Right lobe of liver (tissue), 6 donors: ENCODE measurements at regions not wholly inside any gene's neighbourhood (a gene's known extent, or its start where the extent isn't known, plus 50 kb on each side); places are given as distances from the start of the nearest gene placed in this dataset.

Experiments used
- ATAC-seq, 4 donors: fragments of 200-7000 bp; cut with Tn5 transposase; one replicate each; pipeline ENCODE4 v1.9.1; 2020; ENCODE audit warnings: mild to moderate bottlenecking in 4 of 4, moderate library complexity in 4 of 4
- DNase-seq, 3 donors: peaks; one replicate each; pipeline ENCODE4 v3.0.0-alpha.2; 2020
- H3K27ac ChIP-seq, 3 donors: fragments of 200-600 bp; one replicate each; pipeline ENCODE4 v1.8.0; 2022
- H3K27me3 ChIP-seq, 2 donors: fragments of 200-600 bp; one replicate each; pipeline ENCODE4 v1.8.0; 2022
- H3K36me3 ChIP-seq, 4 donors: fragments of 200-600 bp; sonication (generic) in 1 of 4; one replicate each; pipeline versions ENCODE4 v1.5.1 to v1.8.0; 2017 to 2022; ENCODE audit warnings: control low read depth in 1 of 4
- H3K4me1 ChIP-seq, 4 donors: fragments of 200-600 bp; sonication (generic) in 1 of 4; one replicate each; pipeline versions ENCODE4 v1.5.1 to v1.8.0; 2017 to 2022; ENCODE audit warnings: control low read depth in 1 of 4
- H3K4me3 ChIP-seq, 3 donors: fragments of 200-600 bp; one replicate each; pipeline ENCODE4 v1.8.0; 2022
- H3K9me3 ChIP-seq, 4 donors: fragments of 200-600 bp; sonication (generic) in 1 of 4; one replicate each; pipeline versions ENCODE4 v1.5.1 to v1.8.0; 2017 to 2022; ENCODE audit warnings: control low read depth in 1 of 4
- CTCF ChIP-seq, 4 donors: fragments of 200-600 bp in 3 of 4; fragments of 450-650 bp in 1 of 4; IDR thresholded peaks; one replicate each; pipeline versions ENCODE4 v1.5.1 to v1.8.0; 2016 to 2022; ENCODE audit warnings: antibody characterized with exemption in 4 of 4, mild to moderate bottlenecking in 2 of 4
- POLR2A ChIP-seq: fragments of 450-650 bp; IDR thresholded peaks from one replicate; pipeline ENCODE4 v1.6.1; 2017; ENCODE audit warnings: antibody characterized with exemption, mild to moderate bottlenecking
- WGBS: methylation state at CpG from one replicate; pipeline ENCODE4 v1.1.6; 2018; ENCODE audit warnings: low coverage, low lambda C conversion rate; ENCODE audit not compliant: insufficient coverage; ENCODE audit errors: missing lambda C conversion rate; 5-methylcytosine and 5-hydroxymethylcytosine counted together
- intact Hi-C, 2 donors: fragments of 100-400 bp; cut with DNase I; formaldehyde crosslinking; loops; one replicate each; pipeline versions ENCODE4 v1.11.2 to v1.14.1; 2022
- donor health status: DM: no; HTN: yes; CAD: no.
- donor health status: DM: no; HTN: no; CAD: no.
- donor health status: DM: no; HTN: no; CAD: no.
- donor health status: DM: no; HTN: yes; CAD: no.
- donor health status: DM: no; HTN: yes; CAD: no.

- Histone ChIP-seq H3K4me3 (no peak overlapping the region), H3K27ac (no peak overlapping the region), H3K36me3 (no peaks in the 10 kb centered on the region), H3K4me1 (no peaks in the 10 kb centered on the region), H3K9me3 (no peaks in the 10 kb centered on the region), H3K27me3 (no peaks in the 10 kb centered on the region)
- ATAC-seq, result no peak
- DNase-seq, result no peak
- WGBS, result 73% methylated on average over 3 of the region's 3 CpGs
- TF ChIP-seq CTCF (IDR thresholded peaks at IDR 0.05) (no peak), POLR2A (no peak)
- intact Hi-C loops, result no loop called here
Observed at GRCh38 chr2:82344670-82345069, 2040.1 kb upstream of the LRRTM1 start.

- Histone ChIP-seq H3K27ac (no peak overlapping the region), H3K27me3 (no peaks in the 10 kb centered on the region), H3K36me3 (no peaks in the 10 kb centered on the region), H3K9me3 (no peaks in the 10 kb centered on the region), H3K4me1 (no peaks in the 10 kb centered on the region), H3K4me3 (no peak overlapping the region)
- no peak for TF ChIP-seq POLR2A
- no peak for TF ChIP-seq CTCF (IDR thresholded peaks at IDR 0.05)
- intact Hi-C loops, result no loop called here
- WGBS, result 61% methylated on average over 3 of the region's 3 CpGs
- ATAC-seq, result no peak
- DNase-seq, result no peak
Observed at GRCh38 chr2:82342356-82342755, 2037.8 kb upstream of the LRRTM1 start.

- intact Hi-C loops, result no loop called here
- Histone ChIP-seq H3K4me3 (no peak overlapping the region), H3K4me1 (no peaks in the 10 kb centered on the region), H3K36me3 (no peaks in the 10 kb centered on the region), H3K9me3 (no peaks in the 10 kb centered on the region), H3K27me3 (no peaks in the 10 kb centered on the region), H3K27ac (no peak overlapping the region)
- no peak for TF ChIP-seq CTCF (IDR thresholded peaks at IDR 0.05)
- TF ChIP-seq POLR2A, result no peak
- ATAC-seq (peak in 1 of 4 donors; percentile 23), DNase-seq (no peak)
- 21% methylated on average over 2 of the region's 2 CpGs for WGBS
Observed at GRCh38 chr2:82340578-82341053, 2036.1 kb upstream of the LRRTM1 start.

- Histone ChIP-seq H3K27me3 (no peaks in the 10 kb centered on the region), H3K4me1 (no peaks in the 10 kb centered on the region), H3K36me3 (no peaks in the 10 kb centered on the region), H3K27ac (no peak overlapping the region), H3K9me3 (no peaks in the 10 kb centered on the region), H3K4me3 (no peak overlapping the region)
- 79% methylated on average over 2 of the region's 2 CpGs for WGBS
- no peak for DNase-seq
- intact Hi-C loops, result no loop called here
- TF ChIP-seq CTCF (IDR thresholded peaks at IDR 0.05) (no peak), POLR2A (no peak)
- ATAC-seq, result no peak
Observed at GRCh38 chr2:82339805-82340204, 2035.3 kb upstream of the LRRTM1 start.

GRCh38 chr2:82333697-82334096 lies 2029.1 kb upstream of the LRRTM1 start:
- WGBS, result 78% methylated on average over 7 of the region's 9 CpGs

More at GRCh38 chr2:82333697-82334096, 2029.1 kb upstream of the LRRTM1 start:
- H3K27ac ChIP-seq, result no peak overlapping the region
- no peak for ATAC-seq
- H3K4me1 ChIP-seq, result no peaks in the 10 kb centered on the region
- H3K27me3 ChIP-seq, result no peaks in the 10 kb centered on the region
- H3K9me3 ChIP-seq, result no peaks in the 10 kb centered on the region
- H3K4me3 ChIP-seq, result no peak overlapping the region
- intact Hi-C loops, result no loop called here
- no peak for TF ChIP-seq CTCF (IDR thresholded peaks at IDR 0.05)
- TF ChIP-seq POLR2A, result no peak
- no peaks in the 10 kb centered on the region for H3K36me3 ChIP-seq
- no peak for DNase-seq
